ENCODE measurements at regions not wholly inside any gene's neighbourhood (a gene's known extent, or its start where the extent isn't known, plus 50 kb on each side); places are given as distances from the start of the nearest gene placed in this dataset.

- TF ChIP-seq SPI1 (IDR thresholded peaks at IDR 0.05; ENCODE audit: borderline replicate concordance, low read depth): no peak
- TF ChIP-seq GABPA (IDR thresholded peaks at IDR 0.05; ENCODE audit: low read depth): no peak
- no peak for TF ChIP-seq POLR2AphosphoS5 (IDR thresholded peaks at IDR 0.05; ENCODE audit: low read depth)
- no peak for TF ChIP-seq CTCF (IDR thresholded peaks at IDR 0.05; ENCODE audit: insufficient read depth, low read length)
- TF ChIP-seq REST (IDR thresholded peaks at IDR 0.05; ENCODE audit: insufficient replicate concordance, low read depth): no peak
- H3K27me3 ChIP-seq (ENCODE audit: insufficient read depth, poor library complexity, severe bottlenecking): no peaks in the 10 kb centered on the region
- H3K4me3 ChIP-seq (replicated peaks; ENCODE audit: insufficient read depth, low read length): no peak overlapping the region
- H3K27ac ChIP-seq (replicated peaks): no peak overlapping the region
- DNase-seq (ENCODE audit: low read depth in 1 of 2, low spot score in 1 of 2): no peak
Observed at GRCh38 chr4:67133162-67133561, 412.1 kb downstream of the CENPC start.

DNA sequence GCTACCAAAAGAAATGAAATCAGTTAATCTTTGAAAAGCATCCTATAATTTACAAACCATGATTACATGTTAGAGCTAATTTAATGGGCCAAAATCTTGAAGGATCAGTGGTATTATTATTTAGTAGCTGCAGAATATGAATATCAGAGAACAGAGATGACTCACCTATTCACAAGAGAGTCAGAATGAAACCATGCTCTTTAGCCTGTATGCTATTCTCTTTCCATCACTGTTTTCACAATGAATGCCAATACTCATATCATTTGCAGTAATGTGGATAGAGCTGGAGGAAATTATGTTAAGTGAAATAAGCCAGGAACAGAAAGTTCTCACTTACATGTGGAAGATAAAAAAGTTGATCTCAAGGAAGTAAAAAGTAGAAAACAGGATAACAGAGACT, 414.1 kb downstream of the CENPC start:
- TF ChIP-seq SPI1 (IDR thresholded peaks at IDR 0.05; ENCODE audit: borderline replicate concordance, low read depth) (no peak), POLR2AphosphoS5 (IDR thresholded peaks at IDR 0.05; ENCODE audit: low read depth) (no peak), CTCF (IDR thresholded peaks at IDR 0.05; ENCODE audit: insufficient read depth, low read length) (no peak), REST (IDR thresholded peaks at IDR 0.05; ENCODE audit: insufficient replicate concordance, low read depth) (no peak), GABPA (IDR thresholded peaks at IDR 0.05; ENCODE audit: low read depth) (no peak)
- H3K27me3 ChIP-seq (ENCODE audit: insufficient read depth, poor library complexity, severe bottlenecking): no peaks in the 10 kb centered on the region
- no peak overlapping the region for H3K27ac ChIP-seq (replicated peaks)
- no peak overlapping the region for H3K4me3 ChIP-seq (replicated peaks; ENCODE audit: insufficient read depth, low read length)
- no peak for DNase-seq (ENCODE audit: low read depth in 1 of 2, low spot score in 1 of 2)

- H3K27ac ChIP-seq (replicated peaks): no peak overlapping the region
- no peak for DNase-seq (ENCODE audit: low read depth in 1 of 2, low spot score in 1 of 2)
- H3K27me3 ChIP-seq (ENCODE audit: insufficient read depth, poor library complexity, severe bottlenecking): no peaks in the 10 kb centered on the region
- no peak for TF ChIP-seq REST (IDR thresholded peaks at IDR 0.05; ENCODE audit: insufficient replicate concordance, low read depth)
- TF ChIP-seq GABPA (IDR thresholded peaks at IDR 0.05; ENCODE audit: low read depth): no peak
- no peak for TF ChIP-seq CTCF (IDR thresholded peaks at IDR 0.05; ENCODE audit: insufficient read depth, low read length)
- TF ChIP-seq POLR2AphosphoS5 (IDR thresholded peaks at IDR 0.05; ENCODE audit: low read depth): no peak
- TF ChIP-seq SPI1 (IDR thresholded peaks at IDR 0.05; ENCODE audit: borderline replicate concordance, low read depth): no peak
- no peak overlapping the region for H3K4me3 ChIP-seq (replicated peaks; ENCODE audit: insufficient read depth, low read length)
Observed at GRCh38 chr4:67130411-67130810, 414.9 kb downstream of the CENPC start.

Measured in HL-60 (cell line).